Trophoblast cell (in vitro differentiated cells and primary cell): ENCODE measurements at regions not wholly inside any gene's neighbourhood (a gene's known extent, or its start where the extent isn't known, plus 50 kb on each side); places are given as distances from the start of the nearest gene placed in this dataset.

ENCODE experiments used
- DNase-seq, 2 donors: peaks; one replicate each; pipeline ENCODE4 v3.0.0-alpha.2; 2016
- H2AFZ ChIP-seq: 2 replicates; pipeline ENCODE4 v1.6.1; 2013; ENCODE audit warnings: low read length, moderate library complexity, mild to moderate bottlenecking; ENCODE audit not compliant: insufficient read depth, poor library complexity
- H2AK5ac ChIP-seq: 2 replicates; pipeline ENCODE4 v1.6.1; 2013; ENCODE audit warnings: mild to moderate bottlenecking, low read length
- H2BK120ac ChIP-seq: 2 replicates; pipeline ENCODE4 v1.6.1; 2013; ENCODE audit warnings: low read length, mild to moderate bottlenecking, moderate library complexity; ENCODE audit not compliant: insufficient read depth, poor library complexity
- H2BK12ac ChIP-seq: 2 replicates; pipeline ENCODE4 v1.6.1; 2013; ENCODE audit warnings: mild to moderate bottlenecking, low read length, moderate library complexity
- H2BK5ac ChIP-seq: 2 replicates; pipeline ENCODE4 v1.6.1; 2013; ENCODE audit warnings: low read length, low read depth, moderate library complexity, mild to moderate bottlenecking; ENCODE audit not compliant: poor library complexity
- H3K14ac ChIP-seq: 2 replicates; pipeline ENCODE4 v1.6.1; 2013; ENCODE audit warnings: mild to moderate bottlenecking, low read length
- H3K18ac ChIP-seq: 2 replicates; pipeline ENCODE4 v1.6.1; 2013; ENCODE audit warnings: mild to moderate bottlenecking, low read length
- H3K23ac ChIP-seq: 2 replicates; pipeline ENCODE4 v1.6.1; 2013; ENCODE audit warnings: low read length
- H3K27ac ChIP-seq: 2 replicates; pipeline ENCODE4 v1.5.1; 2013; ENCODE audit warnings: low read depth, mild to moderate bottlenecking, inconsistent platforms, low read length, moderate library complexity
- H3K27me3 ChIP-seq: 2 replicates; pipeline ENCODE4 v1.6.1; 2013; ENCODE audit warnings: inconsistent platforms, mild to moderate bottlenecking, low read length, moderate library complexity; ENCODE audit not compliant: insufficient read depth
- H3K36me3 ChIP-seq, 2 experiments: 1 replicate in 1 of 2; 2 replicates in 1 of 2; pipeline ENCODE4 v1.6.1; 2013; ENCODE audit warnings: low read length in 2 of 2, mild to moderate bottlenecking in 2 of 2, moderate library complexity in 1 of 2; ENCODE audit not compliant: insufficient read depth in 2 of 2, control insufficient read depth in 1 of 2
- H3K4ac ChIP-seq: 2 replicates; pipeline ENCODE4 v1.6.1; 2013; ENCODE audit warnings: low read depth, mild to moderate bottlenecking, low read length, moderate library complexity
- H3K4me1 ChIP-seq, 2 experiments: 1 replicate in 1 of 2; 2 replicates in 1 of 2; pipeline ENCODE4 v1.6.1; 2013; ENCODE audit warnings: low read length in 2 of 2, mild to moderate bottlenecking in 2 of 2, moderate library complexity in 1 of 2; ENCODE audit not compliant: insufficient read depth in 2 of 2, control insufficient read depth in 1 of 2
- H3K4me2 ChIP-seq: 2 replicates; pipeline ENCODE4 v1.6.1; 2013; ENCODE audit warnings: inconsistent platforms, mild to moderate bottlenecking, low read length, moderate library complexity
- H3K4me3 ChIP-seq: 2 replicates; pipeline ENCODE4 v1.5.1; 2013; ENCODE audit warnings: mild to moderate bottlenecking, low read depth, low read length, inconsistent platforms
- H3K79me1 ChIP-seq: one replicate; pipeline ENCODE4 v1.6.1; 2013; ENCODE audit warnings: low read length
- H3K79me2 ChIP-seq: 2 replicates; pipeline ENCODE4 v1.6.1; 2013; ENCODE audit warnings: low read length, mild to moderate bottlenecking; ENCODE audit not compliant: control insufficient read depth, insufficient read depth, poor library complexity
- H3K9ac ChIP-seq: 2 replicates; pipeline ENCODE4 v1.6.1; 2013; ENCODE audit warnings: mild to moderate bottlenecking, low read length
- H3K9me3 ChIP-seq: 2 replicates; pipeline ENCODE4 v1.6.1; 2013; ENCODE audit warnings: low read depth, mild to moderate bottlenecking, control low read depth, inconsistent platforms, low read length; ENCODE audit not compliant: insufficient read depth
- H4K12ac ChIP-seq: 2 replicates; pipeline ENCODE4 v1.6.1; 2013; ENCODE audit warnings: low read depth, mild to moderate bottlenecking, low read length, moderate library complexity
- H4K8ac ChIP-seq: 2 replicates; pipeline ENCODE4 v1.6.1; 2013; ENCODE audit warnings: low read depth, mild to moderate bottlenecking, low read length, moderate library complexity
- H4K91ac ChIP-seq: one replicate; pipeline ENCODE4 v1.6.1; 2013; ENCODE audit warnings: low read depth, mild to moderate bottlenecking, low read length, moderate library complexity
- WGBS: extraction: QIAGEN DNeasy Blood & Tissue Kit; methylation state at CpG from one replicate; pipeline ENCODE4 v1.1.7; 2013; ENCODE audit warnings: missing lambda C conversion rate; ENCODE audit not compliant: insufficient read length, insufficient coverage; ENCODE audit errors: extremely low coverage; 5-methylcytosine and 5-hydroxymethylcytosine counted together

DNA sequence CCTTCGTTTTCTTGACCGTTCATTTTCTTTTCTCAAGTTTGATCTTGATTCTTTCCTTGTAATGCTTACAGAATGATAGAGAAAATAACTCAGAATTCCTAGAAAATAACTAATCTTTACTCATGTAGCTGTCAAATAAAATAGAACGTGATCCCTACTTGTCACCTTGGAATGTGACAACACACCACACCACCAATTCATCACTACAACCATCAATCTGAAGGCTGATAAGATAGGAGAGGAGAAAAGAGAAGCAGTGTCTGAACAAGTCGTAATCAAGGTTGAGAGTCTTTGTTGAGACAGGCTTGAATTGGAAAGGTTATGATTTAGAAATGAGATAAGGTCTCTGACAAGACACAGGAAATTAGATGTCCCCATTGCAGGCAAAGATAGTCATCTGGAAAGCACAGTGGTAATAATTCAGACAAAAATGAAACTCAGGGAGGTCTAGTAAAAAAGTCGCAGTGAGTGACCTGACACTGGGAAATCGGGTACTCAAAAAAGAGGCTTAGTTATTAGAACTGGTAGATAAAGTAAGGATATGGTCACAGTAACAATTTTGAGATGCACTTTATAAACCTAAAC lies 456.2 kb downstream of the FAT4 start:
- no peak overlapping the region for H4K8ac ChIP-seq
- no peak overlapping the region for H3K9ac ChIP-seq
- DNase-seq = no peak
- no peaks in the 10 kb centered on the region for H3K4me1 ChIP-seq
- no peaks in the 10 kb centered on the region for H3K9me3 ChIP-seq
- no peaks in the 10 kb centered on the region for H3K79me2 ChIP-seq
- H3K36me3 ChIP-seq = no peaks in the 10 kb centered on the region
- H3K4me2 ChIP-seq = no peak overlapping the region
- no peak overlapping the region for H4K91ac ChIP-seq
- H3K79me1 ChIP-seq = no peaks in the 10 kb centered on the region
- no peak overlapping the region for H3K4ac ChIP-seq
- no peak overlapping the region for H3K14ac ChIP-seq
- no peak overlapping the region for H3K27ac ChIP-seq
- no peak overlapping the region for H3K18ac ChIP-seq
- no peak overlapping the region for H2AFZ ChIP-seq
- no peak overlapping the region for H4K12ac ChIP-seq
- WGBS = 100% methylated on average over 1 of the region's 6 CpGs
- no peak overlapping the region for H2AK5ac ChIP-seq
- no peak overlapping the region for H2BK12ac ChIP-seq
- no peak overlapping the region for H2BK5ac ChIP-seq
- H3K4me3 ChIP-seq = no peak overlapping the region
- H3K27me3 ChIP-seq = no peaks in the 10 kb centered on the region
- no peak overlapping the region for H3K23ac ChIP-seq
- H2BK120ac ChIP-seq = no peak overlapping the region

DNA sequence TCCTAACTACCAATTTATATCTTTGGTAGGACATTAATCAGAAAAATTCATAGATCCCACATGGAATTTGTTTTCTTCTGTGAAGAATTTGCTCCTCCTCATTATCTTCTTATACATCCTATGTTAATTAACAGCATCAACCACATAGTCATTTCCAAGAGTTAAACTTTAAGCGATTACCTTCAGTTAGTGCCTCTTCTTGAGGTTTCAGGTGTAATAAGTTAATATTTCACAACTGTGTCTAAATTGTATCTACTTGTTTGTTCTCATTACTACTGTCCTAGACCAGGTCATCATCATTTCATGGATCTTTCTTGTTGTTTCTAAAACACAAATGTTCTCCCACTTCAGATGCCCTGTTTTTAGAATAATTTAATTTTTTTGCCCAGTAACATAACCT lies 457.9 kb downstream of the FAT4 start:
- Histone ChIP-seq H3K9me3 (peaks cover 7% of the 10 kb centered on the region), H2BK5ac (no peak overlapping the region)
- no CpG with 5 or more reads among the region's 1 CpG for WGBS

GRCh38 chr4:125773502-125773901 lies 458.7 kb downstream of the FAT4 start:
- Histone ChIP-seq H3K23ac (no peak overlapping the region), H3K27ac (no peak overlapping the region), H4K12ac (no peak overlapping the region), H3K4me3 (no peak overlapping the region), H3K36me3 (no peaks in the 10 kb centered on the region), H3K4me1 (no peaks in the 10 kb centered on the region), H4K8ac (no peak overlapping the region), H3K4me2 (no peak overlapping the region), H3K4ac (no peak overlapping the region), H2AK5ac (no peak overlapping the region), H3K14ac (no peak overlapping the region), H2AFZ (no peak overlapping the region), H2BK120ac (no peak overlapping the region), H2BK12ac (no peak overlapping the region), H3K79me2 (no peaks in the 10 kb centered on the region), H2BK5ac (no peak overlapping the region), H3K27me3 (no peaks in the 10 kb centered on the region), H3K9ac (no peak overlapping the region), H4K91ac (no peak overlapping the region), H3K9me3 (peaks cover 7% of the 10 kb centered on the region), H3K79me1 (no peaks in the 10 kb centered on the region), H3K18ac (no peak overlapping the region)
- DNase-seq = no peak
- WGBS = no CpG with 5 or more reads among the region's 1 CpG

More for the DNA sequence above, 457.9 kb downstream of the FAT4 start:
- Histone ChIP-seq H2BK12ac (no peak overlapping the region), H3K4me2 (no peak overlapping the region), H2AK5ac (no peak overlapping the region), H4K12ac (no peak overlapping the region), H3K4me1 (no peaks in the 10 kb centered on the region), H3K79me1 (no peaks in the 10 kb centered on the region), H3K9ac (no peak overlapping the region), H2BK120ac (no peak overlapping the region), H2AFZ (no peak overlapping the region), H3K27me3 (no peaks in the 10 kb centered on the region), H3K79me2 (no peaks in the 10 kb centered on the region), H4K91ac (no peak overlapping the region), H3K23ac (no peak overlapping the region), H3K4me3 (no peak overlapping the region), H3K36me3 (no peaks in the 10 kb centered on the region), H3K27ac (no peak overlapping the region), H3K4ac (no peak overlapping the region), H4K8ac (no peak overlapping the region), H3K18ac (no peak overlapping the region), H3K14ac (no peak overlapping the region)
- no peak for DNase-seq

DNA sequence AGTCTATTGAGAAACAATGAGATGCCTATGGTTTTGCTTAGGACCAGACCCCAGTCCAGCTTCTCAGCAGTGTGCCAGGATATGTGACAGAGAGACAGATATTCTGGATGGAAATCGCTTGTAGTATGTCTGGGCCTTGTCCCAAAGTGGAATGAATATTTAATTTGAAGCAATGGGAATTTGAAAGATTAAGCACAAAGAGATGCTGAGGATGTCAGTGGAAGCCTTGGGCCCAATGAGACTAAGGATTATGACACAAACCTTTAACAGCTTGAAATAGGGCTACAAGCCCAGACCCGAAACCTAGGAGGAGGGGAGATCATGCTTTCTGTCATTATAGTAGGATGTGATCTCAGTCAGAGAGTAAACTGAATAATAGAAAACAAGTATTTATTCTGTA lies 459.2 kb downstream of the FAT4 start:
- H3K23ac ChIP-seq = no peak overlapping the region

More for the DNA sequence above, 459.2 kb downstream of the FAT4 start:
- H3K4me1 ChIP-seq = no peaks in the 10 kb centered on the region
- no peaks in the 10 kb centered on the region for H3K27me3 ChIP-seq
- peaks cover 7% of the 10 kb centered on the region for H3K9me3 ChIP-seq
- H3K14ac ChIP-seq = no peak overlapping the region
- H4K91ac ChIP-seq = no peak overlapping the region
- WGBS = no CpG with 5 or more reads among the region's 2 CpGs
- no peaks in the 10 kb centered on the region for H3K79me2 ChIP-seq
- no peak overlapping the region for H3K9ac ChIP-seq
- no peak overlapping the region for H3K27ac ChIP-seq
- H4K8ac ChIP-seq = no peak overlapping the region
- H2AK5ac ChIP-seq = no peak overlapping the region
- H3K36me3 ChIP-seq = no peaks in the 10 kb centered on the region
- no peak overlapping the region for H2AFZ ChIP-seq
- H2BK12ac ChIP-seq = no peak overlapping the region
- no peak overlapping the region for H3K18ac ChIP-seq
- H4K12ac ChIP-seq = no peak overlapping the region
- no peaks in the 10 kb centered on the region for H3K79me1 ChIP-seq
- no peak overlapping the region for H2BK120ac ChIP-seq
- H2BK5ac ChIP-seq = no peak overlapping the region
- no peak overlapping the region for H3K4me3 ChIP-seq
- H3K4me2 ChIP-seq = no peak overlapping the region
- no peak for DNase-seq
- H3K4ac ChIP-seq = no peak overlapping the region
